ENCODE measurements at regions not wholly inside any gene's neighbourhood (a gene's known extent, or its start where the extent isn't known, plus 50 kb on each side); places are given as distances from the start of the nearest gene placed in this dataset.
"Not testable (repeated sequence)": the region's sequence is repeated elsewhere in the genome, so short reads cannot be mapped to it uniquely, and the experiment has no call there.

DNA sequence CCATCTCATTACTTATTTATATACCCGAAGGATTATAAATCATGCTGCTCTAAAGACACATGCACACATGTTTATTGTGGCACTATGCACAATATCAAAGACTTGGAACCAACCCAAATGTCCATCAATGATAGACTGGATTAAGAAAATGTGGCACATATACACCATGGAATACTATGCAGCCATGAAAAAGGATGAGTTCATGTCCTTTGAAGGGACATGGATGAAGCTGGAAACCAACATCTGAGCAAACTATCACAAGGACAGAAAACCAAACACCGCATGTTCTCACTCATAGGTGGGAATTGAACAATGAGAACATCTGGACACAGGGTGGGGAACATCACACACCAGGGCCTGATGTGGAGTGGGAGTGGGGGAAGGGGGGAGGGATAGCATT is 645.0 kb upstream of the CDH10 start:
- not testable (repeated sequence) for H3K27ac ChIP-seq (ENCODE audit: low read length); H3K9ac ChIP-seq (ENCODE audit: low read length); H3K36me3 ChIP-seq (ENCODE audit: control insufficient read depth, low read depth, low read length); H3K4me3 ChIP-seq (ENCODE audit: low read length); H3K9me3 ChIP-seq (ENCODE audit: control insufficient read depth, low read depth, low read length); H3K27me3 ChIP-seq (ENCODE audit: control insufficient read depth, insufficient read depth, low read length); H3K4me1 ChIP-seq (ENCODE audit: control insufficient read depth, low read depth, low read length)

DNA sequence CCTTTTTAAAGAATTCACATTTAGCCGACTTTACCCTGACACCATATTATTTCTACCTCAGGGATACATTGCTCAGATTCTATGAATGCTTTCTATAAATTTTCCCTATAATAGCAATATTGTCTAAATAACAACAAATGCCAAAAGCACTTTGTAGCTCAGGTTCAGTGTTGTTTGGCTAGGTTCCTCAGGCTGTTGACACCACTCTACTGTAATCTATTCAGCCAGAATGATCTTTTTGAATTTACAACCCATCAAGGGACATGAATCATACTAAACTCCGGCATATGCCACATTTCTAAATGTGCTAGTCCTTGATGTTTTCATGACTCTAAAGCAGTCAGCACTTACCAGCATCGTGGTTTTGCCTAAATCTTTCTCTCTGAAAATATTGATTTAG is 641.5 kb upstream of the CDH10 start:
- Histone ChIP-seq H3K27me3 (ENCODE audit: control insufficient read depth, insufficient read depth, low read length) (no peaks in the 10 kb centered on the region), H3K9ac (ENCODE audit: low read length) (no peak overlapping the region), H3K27ac (ENCODE audit: low read length) (no peak overlapping the region), H3K9me3 (ENCODE audit: control insufficient read depth, low read depth, low read length) (no peaks in the 10 kb centered on the region), H3K4me1 (ENCODE audit: control insufficient read depth, low read depth, low read length) (no peaks in the 10 kb centered on the region), H3K4me3 (ENCODE audit: low read length) (no peak overlapping the region), H3K36me3 (ENCODE audit: control insufficient read depth, low read depth, low read length) (no peaks in the 10 kb centered on the region)

DNA sequence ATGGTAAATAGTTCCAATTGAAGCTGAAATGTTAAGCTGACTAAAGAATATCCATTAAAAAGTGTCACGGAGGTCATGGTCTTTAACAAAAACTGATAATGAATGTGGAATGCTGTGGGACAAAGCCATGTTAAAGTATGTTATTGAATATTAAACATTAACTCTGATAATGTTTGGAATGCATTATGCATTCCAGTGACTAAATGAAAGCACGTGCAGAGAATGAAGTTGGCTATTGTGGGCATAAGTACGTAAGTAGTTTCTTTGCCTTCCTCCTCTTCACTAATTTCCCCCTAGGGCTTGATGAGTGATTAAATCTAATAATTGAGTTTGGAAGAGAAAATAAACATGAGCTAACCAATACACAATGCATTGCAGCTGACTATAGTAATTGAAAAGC is 640.4 kb upstream of the CDH10 start:
- Histone ChIP-seq H3K9me3 (ENCODE audit: control insufficient read depth, low read depth, low read length) (no peaks in the 10 kb centered on the region), H3K27me3 (ENCODE audit: control insufficient read depth, insufficient read depth, low read length) (no peaks in the 10 kb centered on the region), H3K27ac (ENCODE audit: low read length) (no peak overlapping the region), H3K4me1 (ENCODE audit: control insufficient read depth, low read depth, low read length) (no peaks in the 10 kb centered on the region), H3K9ac (ENCODE audit: low read length) (no peak overlapping the region), H3K4me3 (ENCODE audit: low read length) (no peak overlapping the region), H3K36me3 (ENCODE audit: control insufficient read depth, low read depth, low read length) (no peaks in the 10 kb centered on the region)

DNA sequence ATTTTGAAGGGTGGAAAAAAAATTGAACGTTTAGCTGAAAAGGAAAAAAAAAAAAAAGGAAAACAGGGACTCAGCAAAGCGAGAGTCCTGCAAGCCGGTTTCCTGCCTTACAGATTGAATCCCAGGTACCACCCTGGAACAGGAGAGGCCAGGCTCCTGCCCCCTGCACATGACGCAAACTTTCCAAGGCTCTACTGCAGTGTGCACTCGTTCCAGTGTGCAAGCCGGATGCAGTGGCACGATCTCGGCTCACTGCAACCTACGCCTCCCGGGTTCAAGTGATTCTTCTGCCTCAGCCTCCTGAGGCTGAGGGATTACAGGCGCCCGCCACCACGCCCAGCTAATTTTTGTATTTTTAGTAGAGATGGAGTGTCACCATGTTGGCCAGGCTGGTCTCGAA is 618.7 kb upstream of the CDH10 start:
- H3K27me3 ChIP-seq (ENCODE audit: control insufficient read depth, insufficient read depth, low read length); H3K36me3 ChIP-seq (ENCODE audit: control insufficient read depth, low read depth, low read length); H3K4me1 ChIP-seq (ENCODE audit: control insufficient read depth, low read depth, low read length); H3K27ac ChIP-seq (ENCODE audit: low read length); H3K4me3 ChIP-seq (ENCODE audit: low read length); H3K9ac ChIP-seq (ENCODE audit: low read length); H3K9me3 ChIP-seq (ENCODE audit: control insufficient read depth, low read depth, low read length): not testable (repeated sequence)

DNA sequence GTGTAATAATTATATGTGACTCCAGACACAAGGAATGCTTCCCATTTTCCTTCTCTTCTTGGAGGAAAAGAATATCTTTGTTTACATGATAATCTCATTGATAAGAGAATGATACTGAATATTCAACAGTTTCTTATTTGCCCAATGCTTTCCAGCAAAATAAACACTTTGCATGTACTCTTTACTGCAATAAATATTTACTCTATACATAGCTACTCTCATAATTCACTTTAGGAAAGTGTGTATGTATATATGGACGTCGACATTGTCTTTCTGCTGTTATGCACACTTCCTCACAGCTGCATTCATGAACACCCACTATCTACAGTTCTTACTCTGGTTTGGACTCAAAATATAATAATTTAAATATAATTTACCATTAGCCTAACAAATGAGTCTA is 617.4 kb upstream of the CDH10 start:
- Histone ChIP-seq H3K4me1 (ENCODE audit: control insufficient read depth, low read depth, low read length) (no peaks in the 10 kb centered on the region), H3K27me3 (ENCODE audit: control insufficient read depth, insufficient read depth, low read length) (no peaks in the 10 kb centered on the region), H3K9me3 (ENCODE audit: control insufficient read depth, low read depth, low read length) (no peaks in the 10 kb centered on the region), H3K4me3 (ENCODE audit: low read length) (no peak overlapping the region), H3K36me3 (ENCODE audit: control insufficient read depth, low read depth, low read length) (no peaks in the 10 kb centered on the region), H3K27ac (ENCODE audit: low read length) (no peak overlapping the region), H3K9ac (ENCODE audit: low read length) (no peak overlapping the region)

DNA sequence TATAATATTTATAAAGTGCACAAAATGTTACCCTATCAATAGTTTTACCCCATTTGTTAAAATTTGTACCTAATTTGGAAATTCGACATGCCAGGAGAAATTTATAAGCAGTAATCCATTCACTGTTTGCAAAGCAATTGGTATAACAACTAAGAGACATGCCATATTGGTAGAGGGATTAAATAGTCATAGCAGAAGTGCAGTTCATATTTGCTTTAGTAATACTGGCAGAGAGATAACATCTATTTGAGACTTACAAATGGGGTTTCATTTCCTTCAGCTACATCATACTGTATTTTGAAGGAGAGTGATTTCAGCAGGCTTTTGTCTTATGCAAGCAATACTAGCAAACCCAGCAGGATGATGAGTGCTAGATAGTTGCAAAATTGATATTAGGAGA is 610.4 kb upstream of the CDH10 start:
- H3K4me1 ChIP-seq (ENCODE audit: control insufficient read depth, low read depth, low read length): no peaks in the 10 kb centered on the region

DNA sequence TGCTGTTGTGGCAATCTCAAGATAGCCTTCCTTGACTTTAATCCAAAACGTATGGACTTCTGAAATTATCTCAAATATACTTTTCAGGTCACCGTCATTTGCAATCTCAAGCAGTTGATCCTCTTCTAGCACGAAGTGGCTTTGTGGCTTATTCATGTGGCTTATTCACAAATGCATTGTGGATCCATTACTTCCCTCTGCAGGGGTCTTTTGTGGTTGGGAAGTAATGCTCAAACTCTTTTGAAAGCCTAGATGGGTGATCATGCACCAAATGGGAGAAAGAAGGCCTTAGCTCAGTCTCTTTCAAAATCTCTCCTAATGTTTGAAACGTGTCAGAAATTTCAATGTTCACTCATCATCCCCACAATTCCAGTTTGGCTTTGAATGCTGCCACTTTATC is 597.2 kb upstream of the CDH10 start:
- no peak overlapping the region for H3K9ac ChIP-seq (ENCODE audit: low read length)
- no peak overlapping the region for H3K27ac ChIP-seq (ENCODE audit: low read length)
- no peak overlapping the region for H3K4me3 ChIP-seq (ENCODE audit: low read length)
- H3K27me3 ChIP-seq (ENCODE audit: control insufficient read depth, insufficient read depth, low read length): no peaks in the 10 kb centered on the region
- H3K4me1 ChIP-seq (ENCODE audit: control insufficient read depth, low read depth, low read length): peaks cover 3% of the 10 kb centered on the region
- no peaks in the 10 kb centered on the region for H3K36me3 ChIP-seq (ENCODE audit: control insufficient read depth, low read depth, low read length)
- H3K9me3 ChIP-seq (ENCODE audit: control insufficient read depth, low read depth, low read length): no peaks in the 10 kb centered on the region

More for the DNA sequence above, 610.4 kb upstream of the CDH10 start:
- no peak overlapping the region for H3K27ac ChIP-seq (ENCODE audit: low read length)
- no peaks in the 10 kb centered on the region for H3K27me3 ChIP-seq (ENCODE audit: control insufficient read depth, insufficient read depth, low read length)
- no peak overlapping the region for H3K4me3 ChIP-seq (ENCODE audit: low read length)
- H3K9me3 ChIP-seq (ENCODE audit: control insufficient read depth, low read depth, low read length): no peaks in the 10 kb centered on the region
- H3K9ac ChIP-seq (ENCODE audit: low read length): no peak overlapping the region
- no peaks in the 10 kb centered on the region for H3K36me3 ChIP-seq (ENCODE audit: control insufficient read depth, low read depth, low read length)

DNA sequence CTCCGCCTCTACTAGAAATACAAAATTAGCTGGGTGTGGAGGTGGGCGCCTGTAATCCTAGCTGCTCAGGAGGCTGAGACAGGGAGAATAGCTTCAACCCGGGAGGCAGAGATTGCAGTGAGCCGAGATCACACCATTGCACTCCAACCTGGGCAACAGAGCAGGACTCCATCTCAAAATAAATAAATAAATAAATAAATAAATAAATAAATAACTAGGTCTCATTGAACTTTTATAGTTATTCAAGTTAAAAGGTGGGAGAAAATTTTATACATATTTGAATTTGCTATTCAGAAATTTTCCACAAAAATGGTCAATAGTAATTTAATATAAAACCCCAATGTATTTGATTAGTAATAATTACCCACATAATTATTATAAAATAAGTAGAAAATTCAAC is 593.9 kb upstream of the CDH10 start:
- not testable (repeated sequence) for H3K27ac ChIP-seq (ENCODE audit: low read length); H3K9me3 ChIP-seq (ENCODE audit: control insufficient read depth, low read depth, low read length); H3K9ac ChIP-seq (ENCODE audit: low read length); H3K4me1 ChIP-seq (ENCODE audit: control insufficient read depth, low read depth, low read length); H3K36me3 ChIP-seq (ENCODE audit: control insufficient read depth, low read depth, low read length); H3K4me3 ChIP-seq (ENCODE audit: low read length); H3K27me3 ChIP-seq (ENCODE audit: control insufficient read depth, insufficient read depth, low read length)

DNA sequence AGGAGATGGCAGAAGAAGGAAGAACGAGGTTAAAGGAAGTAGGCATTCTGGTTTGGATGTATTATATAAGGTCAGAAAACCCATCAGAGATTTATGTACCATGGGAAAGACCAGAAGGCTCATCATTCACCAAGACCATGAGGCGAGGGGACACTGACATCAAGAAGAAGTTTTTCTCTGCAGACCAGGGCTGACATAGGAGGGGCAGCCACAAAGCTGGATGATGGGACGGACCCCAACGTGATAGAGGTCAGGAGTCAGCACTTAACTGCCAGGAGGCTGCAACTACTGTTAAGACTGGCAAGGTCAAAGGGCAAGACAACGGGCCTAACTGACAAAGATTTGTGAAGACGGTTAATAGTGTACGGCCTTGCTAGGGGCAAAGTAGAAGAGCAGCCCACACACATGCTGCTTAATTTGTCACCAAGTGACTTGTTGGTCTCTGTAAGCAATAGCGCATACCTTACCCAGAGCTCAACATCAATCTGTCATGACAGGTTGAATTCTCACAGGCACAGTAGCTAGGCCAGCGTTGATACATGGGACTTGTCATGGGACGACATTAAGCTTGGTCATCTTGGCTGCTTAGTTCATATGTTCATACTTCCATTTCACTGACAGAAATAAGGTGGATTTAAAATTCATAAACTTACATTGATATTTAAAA is 579.7 kb upstream of the CDH10 start:
- Histone ChIP-seq H3K27ac (ENCODE audit: low read length) (no peak overlapping the region), H3K4me3 (ENCODE audit: low read length) (no peak overlapping the region), H3K4me1 (ENCODE audit: control insufficient read depth, low read depth, low read length) (no peaks in the 10 kb centered on the region), H3K36me3 (ENCODE audit: control insufficient read depth, low read depth, low read length) (no peaks in the 10 kb centered on the region), H3K9ac (ENCODE audit: low read length) (no peak overlapping the region), H3K27me3 (ENCODE audit: control insufficient read depth, insufficient read depth, low read length) (no peaks in the 10 kb centered on the region), H3K9me3 (ENCODE audit: control insufficient read depth, low read depth, low read length) (no peaks in the 10 kb centered on the region)

DNA sequence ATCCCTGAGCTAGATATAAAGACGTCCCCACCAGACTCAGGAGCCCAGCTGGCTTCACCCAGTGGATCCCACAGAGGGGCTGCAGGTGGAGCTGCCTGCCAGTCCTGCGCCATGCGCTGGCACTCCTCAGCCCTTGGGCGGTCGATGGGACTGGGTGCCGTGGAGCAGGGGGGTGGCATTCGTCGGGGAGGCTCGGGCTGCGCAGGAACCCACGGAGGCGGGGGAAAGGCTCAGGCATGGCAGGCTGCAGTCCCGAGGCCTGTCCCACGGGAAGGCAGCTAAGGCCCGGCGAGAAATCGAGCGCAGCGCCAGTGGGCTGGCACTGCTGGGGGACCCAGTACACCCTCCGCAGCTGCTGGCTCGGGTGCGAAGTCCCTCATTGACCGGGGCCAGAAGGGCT is 555.1 kb upstream of the CDH10 start:
- not testable (repeated sequence) for H3K9me3 ChIP-seq (ENCODE audit: control insufficient read depth, low read depth, low read length); H3K27ac ChIP-seq (ENCODE audit: low read length); H3K4me3 ChIP-seq (ENCODE audit: low read length); H3K27me3 ChIP-seq (ENCODE audit: control insufficient read depth, insufficient read depth, low read length); H3K36me3 ChIP-seq (ENCODE audit: control insufficient read depth, low read depth, low read length); H3K4me1 ChIP-seq (ENCODE audit: control insufficient read depth, low read depth, low read length); H3K9ac ChIP-seq (ENCODE audit: low read length)

DNA sequence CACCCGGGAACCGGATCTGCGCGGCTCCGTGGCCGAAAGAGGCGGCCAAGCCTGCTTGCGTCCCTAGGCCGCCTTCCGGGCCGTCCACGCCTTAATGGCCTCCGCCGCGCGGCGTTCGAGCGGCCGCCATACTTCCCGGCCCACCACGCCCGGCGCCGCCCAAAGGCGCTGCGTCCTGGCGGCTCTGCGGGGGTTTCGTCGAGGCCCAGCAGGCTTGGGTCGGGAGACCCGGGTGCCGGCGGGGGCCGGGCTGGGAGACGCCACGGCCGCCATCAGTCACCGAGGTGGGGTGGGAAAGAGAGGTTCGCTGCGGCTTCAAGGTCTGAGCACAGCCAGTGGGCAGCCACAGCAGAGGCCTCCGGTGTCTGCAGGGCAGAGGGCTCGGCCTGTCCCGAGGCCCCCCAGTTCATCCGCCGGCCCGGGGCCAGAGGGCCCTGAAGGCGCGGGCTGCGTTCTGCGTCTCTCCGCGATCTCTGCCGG is 545.8 kb upstream of the CDH10 start:
- Histone ChIP-seq H3K9me3 (ENCODE audit: control insufficient read depth, low read depth, low read length) (no peaks in the 10 kb centered on the region), H3K27me3 (ENCODE audit: control insufficient read depth, insufficient read depth, low read length) (no peaks in the 10 kb centered on the region), H3K36me3 (ENCODE audit: control insufficient read depth, low read depth, low read length) (no peaks in the 10 kb centered on the region), H3K4me1 (ENCODE audit: control insufficient read depth, low read depth, low read length) (no peaks in the 10 kb centered on the region), H3K4me3 (ENCODE audit: low read length) (no peak overlapping the region), H3K9ac (ENCODE audit: low read length) (no peak overlapping the region), H3K27ac (ENCODE audit: low read length) (no peak overlapping the region)

DNA sequence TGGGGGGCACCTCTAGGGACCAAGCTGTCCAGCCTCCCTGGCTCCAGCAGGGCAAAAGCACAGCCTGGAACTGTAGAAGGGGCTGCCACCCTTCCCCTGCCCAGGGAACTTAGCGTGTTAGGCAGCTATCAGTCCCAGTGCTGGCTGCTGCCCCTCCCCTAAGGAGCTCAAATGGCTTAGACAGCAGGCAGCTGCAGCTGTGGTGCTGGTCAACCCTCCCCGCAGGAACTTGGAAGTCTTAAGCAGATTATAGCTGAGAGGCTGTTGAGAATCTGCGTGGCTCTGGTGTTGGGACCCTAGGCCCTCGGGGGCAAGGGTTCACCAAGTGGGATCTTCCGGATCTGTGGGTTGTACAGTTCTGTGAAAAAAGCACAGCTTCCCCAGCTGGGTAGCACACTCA is 536.5 kb upstream of the CDH10 start:
- Histone ChIP-seq H3K4me1 (ENCODE audit: control insufficient read depth, low read depth, low read length) (no peaks in the 10 kb centered on the region), H3K9ac (ENCODE audit: low read length) (no peak overlapping the region), H3K27me3 (ENCODE audit: control insufficient read depth, insufficient read depth, low read length) (no peaks in the 10 kb centered on the region), H3K9me3 (ENCODE audit: control insufficient read depth, low read depth, low read length) (no peaks in the 10 kb centered on the region), H3K4me3 (ENCODE audit: low read length) (no peak overlapping the region), H3K36me3 (ENCODE audit: control insufficient read depth, low read depth, low read length) (no peaks in the 10 kb centered on the region), H3K27ac (ENCODE audit: low read length) (no peak overlapping the region)
